ENCODE measurements at regions not wholly inside any gene's neighbourhood (a gene's known extent, or its start where the extent isn't known, plus 50 kb on each side); places are given as distances from the start of the nearest gene placed in this dataset.

GRCh38 chr17:65455154-65455971 is 106.1 kb downstream of the AXIN2 start:
- Mint-ChIP-seq H3K4me1 (ENCODE audit: low read depth) (no peaks in the 10 kb centered on the region), H3K9me3 (no peaks in the 10 kb centered on the region), H3K27me3 (ENCODE audit: low read depth) (peaks cover 12% of the 10 kb centered on the region), H3K4me3 (no peak overlapping the region), H3K36me3 (ENCODE audit: low read depth) (no peaks in the 10 kb centered on the region), H3K27ac (no peak overlapping the region)

GRCh38 chr17:65453204-65453931 is 108.1 kb downstream of the AXIN2 start:
- Mint-ChIP-seq H3K36me3 (ENCODE audit: low read depth) (no peaks in the 10 kb centered on the region), H3K27ac (no peak overlapping the region), H3K9me3 (peaks cover 9% of the 10 kb centered on the region), H3K4me3 (no peak overlapping the region), H3K27me3 (ENCODE audit: low read depth) (peaks cover 18% of the 10 kb centered on the region), H3K4me1 (ENCODE audit: low read depth) (no peaks in the 10 kb centered on the region)

GRCh38 chr17:65449495-65449894 is 112.0 kb downstream of the AXIN2 start:
- Mint-ChIP-seq H3K27ac (no peak overlapping the region), H3K4me1 (ENCODE audit: low read depth) (no peaks in the 10 kb centered on the region), H3K9me3 (peaks cover 9% of the 10 kb centered on the region), H3K36me3 (ENCODE audit: low read depth) (no peaks in the 10 kb centered on the region), H3K4me3 (no peak overlapping the region), H3K27me3 (ENCODE audit: low read depth) (peaks cover 35% of the 10 kb centered on the region)

- Mint-ChIP-seq H3K36me3 (ENCODE audit: low read depth) (no peaks in the 10 kb centered on the region), H3K27me3 (ENCODE audit: low read depth) (peaks cover 38% of the 10 kb centered on the region), H3K9me3 (peaks cover 9% of the 10 kb centered on the region), H3K27ac (no peak overlapping the region), H3K4me3 (no peak overlapping the region), H3K4me1 (ENCODE audit: low read depth) (no peaks in the 10 kb centered on the region)
Measured at GRCh38 chr17:65447823-65448222, 113.6 kb downstream of the AXIN2 start.

GRCh38 chr17:65446838-65447526 is 114.5 kb downstream of the AXIN2 start:
- Mint-ChIP-seq H3K4me3 (no peak overlapping the region), H3K27me3 (ENCODE audit: low read depth) (peaks cover 38% of the 10 kb centered on the region)

GRCh38 chr17:65446043-65446442 is 115.4 kb downstream of the AXIN2 start:
- Mint-ChIP-seq H3K27me3 (ENCODE audit: low read depth) (peaks cover 39% of the 10 kb centered on the region), H3K36me3 (ENCODE audit: low read depth) (no peaks in the 10 kb centered on the region), H3K9me3 (peaks cover 9% of the 10 kb centered on the region), H3K4me3 (no peak overlapping the region), H3K27ac (no peak overlapping the region), H3K4me1 (ENCODE audit: low read depth) (peaks cover 1% of the 10 kb centered on the region)

More at GRCh38 chr17:65446838-65447526, 114.5 kb downstream of the AXIN2 start:
- Mint-ChIP-seq H3K4me1 (ENCODE audit: low read depth) (no peaks in the 10 kb centered on the region), H3K36me3 (ENCODE audit: low read depth) (no peaks in the 10 kb centered on the region), H3K27ac (no peak overlapping the region), H3K9me3 (peaks cover 9% of the 10 kb centered on the region)

GRCh38 chr17:65444049-65444448 is 117.4 kb downstream of the AXIN2 start:
- H3K9me3 Mint-ChIP-seq: peaks cover under 1% of the 10 kb centered on the region
- H3K36me3 Mint-ChIP-seq (ENCODE audit: low read depth): no peaks in the 10 kb centered on the region
- H3K27me3 Mint-ChIP-seq (ENCODE audit: low read depth): peaks cover 34% of the 10 kb centered on the region
- H3K4me1 Mint-ChIP-seq (ENCODE audit: low read depth): peaks cover 2% of the 10 kb centered on the region
- no peak overlapping the region for H3K27ac Mint-ChIP-seq
- H3K4me3 Mint-ChIP-seq: no peak overlapping the region

GRCh38 chr17:65442691-65443090 is 118.8 kb downstream of the AXIN2 start:
- Mint-ChIP-seq H3K27me3 (ENCODE audit: low read depth) (peaks cover 27% of the 10 kb centered on the region), H3K36me3 (ENCODE audit: low read depth) (no peaks in the 10 kb centered on the region), H3K27ac (no peak overlapping the region), H3K9me3 (no peaks in the 10 kb centered on the region), H3K4me3 (no peak overlapping the region), H3K4me1 (ENCODE audit: low read depth) (peaks cover 2% of the 10 kb centered on the region)

GRCh38 chr17:65442250-65442649 is 119.2 kb downstream of the AXIN2 start:
- Mint-ChIP-seq H3K27me3 (ENCODE audit: low read depth) (peaks cover 23% of the 10 kb centered on the region), H3K9me3 (no peaks in the 10 kb centered on the region), H3K27ac (no peak overlapping the region), H3K4me3 (no peak overlapping the region), H3K36me3 (ENCODE audit: low read depth) (no peaks in the 10 kb centered on the region), H3K4me1 (ENCODE audit: low read depth) (peaks cover 2% of the 10 kb centered on the region)

- Mint-ChIP-seq H3K9me3 (no peaks in the 10 kb centered on the region), H3K36me3 (ENCODE audit: low read depth) (no peaks in the 10 kb centered on the region), H3K27me3 (ENCODE audit: low read depth) (peaks cover 12% of the 10 kb centered on the region), H3K27ac (no peak overlapping the region), H3K4me1 (ENCODE audit: low read depth) (peaks cover 2% of the 10 kb centered on the region), H3K4me3 (no peak overlapping the region)
Measured at GRCh38 chr17:65441053-65441605, 120.3 kb downstream of the AXIN2 start.

- Mint-ChIP-seq H3K9me3 (no peaks in the 10 kb centered on the region), H3K27me3 (ENCODE audit: low read depth) (peaks cover 7% of the 10 kb centered on the region), H3K36me3 (ENCODE audit: low read depth) (no peaks in the 10 kb centered on the region), H3K4me1 (ENCODE audit: low read depth) (peaks cover 2% of the 10 kb centered on the region), H3K4me3 (no peak overlapping the region), H3K27ac (no peak overlapping the region)
Measured at GRCh38 chr17:65438708-65439294, 122.6 kb downstream of the AXIN2 start.

- Mint-ChIP-seq H3K4me1 (ENCODE audit: low read depth) (peaks cover 2% of the 10 kb centered on the region), H3K4me3 (no peak overlapping the region), H3K27ac (no peak overlapping the region), H3K9me3 (peaks cover 3% of the 10 kb centered on the region), H3K27me3 (ENCODE audit: low read depth) (peaks cover 7% of the 10 kb centered on the region), H3K36me3 (ENCODE audit: low read depth) (no peaks in the 10 kb centered on the region)
Measured at GRCh38 chr17:65438173-65438572, 123.3 kb downstream of the AXIN2 start.

- peaks cover 7% of the 10 kb centered on the region for H3K27me3 Mint-ChIP-seq (ENCODE audit: low read depth)
Measured at GRCh38 chr17:65436871-65437270, 124.6 kb downstream of the AXIN2 start.

GRCh38 chr17:65434878-65435277 is 126.6 kb downstream of the AXIN2 start:
- Mint-ChIP-seq H3K4me3 (no peak overlapping the region), H3K9me3 (peaks cover 23% of the 10 kb centered on the region), H3K36me3 (ENCODE audit: low read depth) (no peaks in the 10 kb centered on the region), H3K4me1 (ENCODE audit: low read depth) (no peaks in the 10 kb centered on the region), H3K27me3 (ENCODE audit: low read depth) (peaks cover 1% of the 10 kb centered on the region), H3K27ac (no peak overlapping the region)

More at GRCh38 chr17:65436871-65437270, 124.6 kb downstream of the AXIN2 start:
- peaks cover 13% of the 10 kb centered on the region for H3K9me3 Mint-ChIP-seq
- H3K36me3 Mint-ChIP-seq (ENCODE audit: low read depth): no peaks in the 10 kb centered on the region
- no peak overlapping the region for H3K27ac Mint-ChIP-seq
- H3K4me3 Mint-ChIP-seq: no peak overlapping the region
- peaks cover 2% of the 10 kb centered on the region for H3K4me1 Mint-ChIP-seq (ENCODE audit: low read depth)
